HFFc6 (cell line): ENCODE measurements at regions not wholly inside any gene's neighbourhood (a gene's known extent, or its start where the extent isn't known, plus 50 kb on each side); places are given as distances from the start of the nearest gene placed in this dataset.

Source experiments
- DNase-seq: peaks from one replicate; pipeline ENCODE4 v3.0.0-alpha.2; 2018
- H3K27ac Mint-ChIP-seq: 2 replicates; pipeline ENCODE4 v1.8.0; 2020; ENCODE audit warnings: mild to moderate bottlenecking, mixed read lengths
- H3K27me3 Mint-ChIP-seq: 2 replicates; pipeline ENCODE4 v1.8.0; 2021; ENCODE audit warnings: mild to moderate bottlenecking, moderate library complexity, mixed read lengths; ENCODE audit not compliant: insufficient read depth
- H3K36me3 Mint-ChIP-seq: 2 replicates; pipeline ENCODE4 v1.8.0; 2021; ENCODE audit warnings: low read depth, mixed read lengths
- H3K4me1 Mint-ChIP-seq: 2 replicates; pipeline ENCODE4 v1.8.0; 2020; ENCODE audit warnings: low read depth, mixed read lengths
- H3K4me3 Mint-ChIP-seq: 2 replicates; pipeline ENCODE4 v1.8.0; 2020; ENCODE audit warnings: mild to moderate bottlenecking, moderate library complexity, mixed read lengths
- H3K9me3 Mint-ChIP-seq: 2 replicates; pipeline ENCODE4 v1.8.0; 2020; ENCODE audit warnings: mild to moderate bottlenecking, mixed read lengths
- CTCF ChIP-seq: fragments of 200-600 bp; sonication (generic); IDR thresholded peaks from 2 replicates; pipeline ENCODE4 v1.5.0; 2021; ENCODE audit warnings: antibody characterized with exemption, mild to moderate bottlenecking

- DNase-seq = no peak
- H3K9me3 Mint-ChIP-seq = no peaks in the 10 kb centered on the region
- no peaks in the 10 kb centered on the region; the same call in 1 of the 2 replicates for H3K27me3 Mint-ChIP-seq
- H3K4me1 Mint-ChIP-seq = no peaks in the 10 kb centered on the region
- no peak for TF ChIP-seq CTCF
- no peak overlapping the region for H3K4me3 Mint-ChIP-seq
- H3K27ac Mint-ChIP-seq = no peak overlapping the region
- H3K36me3 Mint-ChIP-seq = no peaks in the 10 kb centered on the region
These were observed 303.0 kb downstream of the NUAK1 start for GRCh38 chr12:105835580-105836241.

GRCh38 chr12:105836242-105836622, 302.5 kb downstream of the NUAK1 start:
- Mint-ChIP-seq H3K27ac (no peak overlapping the region), H3K27me3 (no peaks in the 10 kb centered on the region; the same call in 1 of the 2 replicates), H3K9me3 (no peaks in the 10 kb centered on the region), H3K36me3 (no peaks in the 10 kb centered on the region), H3K4me3 (no peak overlapping the region), H3K4me1 (no peaks in the 10 kb centered on the region)
- no peak for DNase-seq
- TF ChIP-seq CTCF = no peak

GRCh38 chr12:105839629-105840127, 299.1 kb downstream of the NUAK1 start:
- H3K4me3 Mint-ChIP-seq = no peak overlapping the region
- H3K36me3 Mint-ChIP-seq = no peaks in the 10 kb centered on the region
- no peaks in the 10 kb centered on the region for H3K27me3 Mint-ChIP-seq
- no peak for DNase-seq
- no peaks in the 10 kb centered on the region for H3K9me3 Mint-ChIP-seq
- no peak overlapping the region for H3K27ac Mint-ChIP-seq
- peaks cover 10% of the 10 kb centered on the region; the same call in 1 of the 2 replicates for H3K4me1 Mint-ChIP-seq
- TF ChIP-seq CTCF = no peak

- no peak overlapping the region for H3K4me3 Mint-ChIP-seq
- H3K36me3 Mint-ChIP-seq = no peaks in the 10 kb centered on the region
- no peak for DNase-seq
- peaks cover 11% of the 10 kb centered on the region; the same call in 1 of the 2 replicates for H3K4me1 Mint-ChIP-seq
- no peaks in the 10 kb centered on the region for H3K9me3 Mint-ChIP-seq
- no peak overlapping the region for H3K27ac Mint-ChIP-seq
- no peaks in the 10 kb centered on the region for H3K27me3 Mint-ChIP-seq
- TF ChIP-seq CTCF = no peak
These were observed 298.4 kb downstream of the NUAK1 start for GRCh38 chr12:105840384-105840783.

- DNase-seq = no peak
- H3K4me1 Mint-ChIP-seq = peaks cover 11% of the 10 kb centered on the region; the same call in 1 of the 2 replicates
- H3K27ac Mint-ChIP-seq = no peak overlapping the region
- TF ChIP-seq CTCF = no peak
- H3K27me3 Mint-ChIP-seq = no peaks in the 10 kb centered on the region
- H3K36me3 Mint-ChIP-seq = no peaks in the 10 kb centered on the region
- H3K9me3 Mint-ChIP-seq = no peaks in the 10 kb centered on the region; the same call in 1 of the 2 replicates
- H3K4me3 Mint-ChIP-seq = no peak overlapping the region
These were observed 296.9 kb downstream of the NUAK1 start for GRCh38 chr12:105841840-105842239.
